K562 (cell line): ENCODE measurements at regions not wholly inside any gene's neighbourhood (a gene's known extent, or its start where the extent isn't known, plus 50 kb on each side); places are given as distances from the start of the nearest gene placed in this dataset.

Source experiments
- ATAC-seq: fragments of 200-7000 bp; cut with Tn5 transposase; 3 replicates; pipeline ENCODE4 v1.9.1; 2020; ENCODE audit warnings: moderate library complexity
- BruUV-seq: library from RNA; stranded (reverse); fragments of 400-500 nt; replicated peaks from 2 replicates; lab custom pipeline; 2021; lab: Mats Ljungman, UMichigan
- CTCF ChIA-PET: fragments of 300-600 bp; formaldehyde crosslinking; extraction: SDS; loops from one replicate; lab custom pipeline; 2021; ENCODE audit warnings: low intra/inter-chr PET ratio; lab: Yijun Ruan, JAX
- POLR2A ChIA-PET: fragments of 300-600, 350-650 bp; sonication (Branson Sonifier 250); formaldehyde crosslinking; extraction: SDS; loops from one replicate; lab custom pipeline; 2021; ENCODE audit warnings: antibody characterized with exemption, inconsistent platforms; lab: Yijun Ruan, JAX
- DNase-seq, 4 experiments: peaks; one replicate each; pipeline versions ENCODE4 v3.0.0 to v3.0.0-alpha.2; 2011 to 2018; ENCODE audit warnings: low spot score in 3 of 4, mixed read lengths in 3 of 4; ENCODE audit errors: extremely low read depth in 1 of 4
- FAIRE-seq: peaks from 2 replicates; lab custom pipeline; 2011; peaks lifted over from hg19 to GRCh38; lab: Jason Lieb, UNC
- H2AFZ ChIP-seq: 2 replicates; pipeline ENCODE4 v1.6.0; 2011; ENCODE audit warnings: low read depth, low read length, control low read depth, inconsistent platforms
- H3K27ac ChIP-seq: fragments of 200-600 bp; 3 replicates; pipeline ENCODE4 v1.8.0; 2011; ENCODE audit warnings: low read depth, mild to moderate bottlenecking, control low read depth, inconsistent platforms, low read length, moderate library complexity, mixed read lengths; ENCODE audit errors: extremely low read depth
- H3K27me3 ChIP-seq, 2 experiments: fragments of 300-600 bp in 1 of 2; 2 replicates in 1 of 2; 3 replicates in 1 of 2; pipeline versions ENCODE4 v1.6.0 to v1.8.0; 2011; ENCODE audit warnings: inconsistent platforms in 2 of 2, low read length in 2 of 2, mild to moderate bottlenecking in 1 of 2, mixed read lengths in 1 of 2, moderate library complexity in 1 of 2; ENCODE audit not compliant: control insufficient read depth in 2 of 2, insufficient read depth in 2 of 2
- H3K36me3 ChIP-seq: fragments of 300-600 bp; 3 replicates; pipeline ENCODE4 v1.8.0; 2011; ENCODE audit warnings: mild to moderate bottlenecking, low read length, inconsistent platforms; ENCODE audit not compliant: control insufficient read depth, insufficient read depth
- H3K4me1 ChIP-seq, 2 experiments: fragments of 200-600 bp in 1 of 2; replicated peaks in 1 of 2; 2 replicates in 1 of 2; 3 replicates in 1 of 2; pipeline versions ENCODE4 v1.5.1 to v1.8.0; 2011; ENCODE audit warnings: inconsistent platforms in 2 of 2, low read length in 2 of 2, mild to moderate bottlenecking in 1 of 2, mixed read lengths in 1 of 2, moderate library complexity in 1 of 2; ENCODE audit not compliant: control insufficient read depth in 2 of 2, insufficient read depth in 2 of 2
- H3K4me2 ChIP-seq: 2 replicates; pipeline ENCODE4 v1.6.1; 2011; ENCODE audit warnings: low read length, control low read depth, inconsistent platforms, mixed read lengths; ENCODE audit not compliant: insufficient read depth
- H3K4me3 ChIP-seq: fragments of 200-600 bp; sonication (generic), shearing (Covaris generic); 2 replicates; pipeline ENCODE4 v1.5.1; 2016; ENCODE audit warnings: control low read depth, inconsistent platforms
- H3K79me2 ChIP-seq: fragments of 200-600 bp; 3 replicates; pipeline ENCODE4 v1.8.0; 2011; ENCODE audit warnings: low read length, inconsistent platforms; ENCODE audit not compliant: control insufficient read depth, insufficient read depth
- H3K9ac ChIP-seq, 2 experiments: 2 replicates each; pipeline versions ENCODE4 v1.6.0 to v1.6.1; 2011; ENCODE audit warnings: low read depth in 2 of 2, low read length in 2 of 2, control low read depth in 1 of 2, inconsistent platforms in 1 of 2, mild to moderate bottlenecking in 1 of 2, mixed read lengths in 1 of 2; ENCODE audit not compliant: insufficient read depth in 1 of 2
- H3K9me1 ChIP-seq: one replicate; pipeline ENCODE4 v1.6.0; 2011; ENCODE audit warnings: inconsistent platforms, mild to moderate bottlenecking, low read length, moderate library complexity; ENCODE audit not compliant: control insufficient read depth, insufficient read depth
- H3K9me3 ChIP-seq: replicated peaks from 2 replicates; pipeline ENCODE4 v1.5.1; 2011; ENCODE audit warnings: low read depth, low read length, inconsistent platforms; ENCODE audit not compliant: control insufficient read depth, insufficient read depth
- H4K20me1 ChIP-seq: replicated peaks from 2 replicates; pipeline ENCODE4 v1.6.1; 2011; ENCODE audit warnings: low read length, inconsistent platforms, mixed read lengths; ENCODE audit not compliant: control insufficient read depth, insufficient read depth
- CXXC5 ChIP-seq: fragments of 250-450 bp; sonication (Bioruptor Pico); IDR thresholded peaks from 2 replicates; pipeline ENCODE4 v1.8.0; 2022; ENCODE audit warnings: inconsistent platforms, mild to moderate bottlenecking, moderate library complexity
- ZBTB34 ChIP-seq: fragments of 250-450 bp; sonication (Bioruptor Pico); IDR thresholded peaks from 2 replicates; pipeline ENCODE4 v1.8.0; 2021; ENCODE audit warnings: mild to moderate bottlenecking, moderate library complexity
- ZNF133 ChIP-seq: fragments of 250-450 bp; sonication (Bioruptor Pico); IDR thresholded peaks from 2 replicates; pipeline ENCODE4 v1.4.0; 2020; ENCODE audit warnings: mild to moderate bottlenecking
- ZNF407 ChIP-seq: fragments of 450-650 bp; IDR thresholded peaks from 2 replicates; pipeline ENCODE4 v1.6.1; 2016; ENCODE audit warnings: low read depth
- WGBS: fragments of 100-300 bp; shearing (Covaris generic); methylation state at CpG from one replicate; pipeline ENCODE4 v1.1.6; 2016; ENCODE audit warnings: low coverage, mixed read lengths; ENCODE audit not compliant: insufficient coverage; ENCODE audit errors: missing lambda C conversion rate; 5-methylcytosine and 5-hydroxymethylcytosine counted together
- in situ Hi-C: fragments of 300-500 bp; cut with MboI; formaldehyde crosslinking; loops from 4 replicates; pipeline ENCODE4 v1.15.0; 2018; ENCODE audit warnings: inconsistent platforms, mixed read lengths
- intact Hi-C: fragments of 100-400 bp; cut with micrococcal nuclease; formaldehyde crosslinking; loops from 2 replicates; pipeline ENCODE4 v1.14.2; 2022
- TF ChIP-seq, protein P1 (sequence below): fragments of 250-450 bp; sonication (Bioruptor Pico); IDR thresholded peaks from 2 replicates; pipeline ENCODE4 v1.4.0; 2020

GRCh38 chr4:101682946-101683345 is 107.6 kb upstream of the BANK1 start (continued):
- TF ChIP-seq ZNF407, result no peak
- no peak for TF ChIP-seq ZNF133 (CRISPR knock-in tag)

GRCh38 chr4:101678180-101678579 is 112.3 kb upstream of the BANK1 start:
- ChIA-PET POLR2A (no interaction called here), CTCF (no interaction called here)
- no peak for ATAC-seq
- H3K36me3 ChIP-seq, result no peaks in the 10 kb centered on the region
- no peak for FAIRE-seq
- BruUV-seq, result no TSS peak
- no peaks in the 10 kb centered on the region for H3K79me2 ChIP-seq
- H3K27me3 ChIP-seq, result no peaks in the 10 kb centered on the region
- no peak overlapping the region for H2AFZ ChIP-seq
- H3K9ac ChIP-seq, result no peak overlapping the region
- in situ Hi-C loops (no loop called here), intact Hi-C loops (no loop called here)
- 0% methylated on average over 3 of the region's 3 CpGs for WGBS
- H4K20me1 ChIP-seq, result no peaks in the 10 kb centered on the region
- no peaks in the 10 kb centered on the region for H3K9me3 ChIP-seq
- H3K9me1 ChIP-seq, result no peaks in the 10 kb centered on the region
- no peak for DNase-seq
- H3K27ac ChIP-seq, result no peak overlapping the region
- no peak overlapping the region for H3K4me2 ChIP-seq
- no peaks in the 10 kb centered on the region for H3K4me1 ChIP-seq
- no peak overlapping the region for H3K4me3 ChIP-seq
- TF ChIP-seq, protein P1, sequence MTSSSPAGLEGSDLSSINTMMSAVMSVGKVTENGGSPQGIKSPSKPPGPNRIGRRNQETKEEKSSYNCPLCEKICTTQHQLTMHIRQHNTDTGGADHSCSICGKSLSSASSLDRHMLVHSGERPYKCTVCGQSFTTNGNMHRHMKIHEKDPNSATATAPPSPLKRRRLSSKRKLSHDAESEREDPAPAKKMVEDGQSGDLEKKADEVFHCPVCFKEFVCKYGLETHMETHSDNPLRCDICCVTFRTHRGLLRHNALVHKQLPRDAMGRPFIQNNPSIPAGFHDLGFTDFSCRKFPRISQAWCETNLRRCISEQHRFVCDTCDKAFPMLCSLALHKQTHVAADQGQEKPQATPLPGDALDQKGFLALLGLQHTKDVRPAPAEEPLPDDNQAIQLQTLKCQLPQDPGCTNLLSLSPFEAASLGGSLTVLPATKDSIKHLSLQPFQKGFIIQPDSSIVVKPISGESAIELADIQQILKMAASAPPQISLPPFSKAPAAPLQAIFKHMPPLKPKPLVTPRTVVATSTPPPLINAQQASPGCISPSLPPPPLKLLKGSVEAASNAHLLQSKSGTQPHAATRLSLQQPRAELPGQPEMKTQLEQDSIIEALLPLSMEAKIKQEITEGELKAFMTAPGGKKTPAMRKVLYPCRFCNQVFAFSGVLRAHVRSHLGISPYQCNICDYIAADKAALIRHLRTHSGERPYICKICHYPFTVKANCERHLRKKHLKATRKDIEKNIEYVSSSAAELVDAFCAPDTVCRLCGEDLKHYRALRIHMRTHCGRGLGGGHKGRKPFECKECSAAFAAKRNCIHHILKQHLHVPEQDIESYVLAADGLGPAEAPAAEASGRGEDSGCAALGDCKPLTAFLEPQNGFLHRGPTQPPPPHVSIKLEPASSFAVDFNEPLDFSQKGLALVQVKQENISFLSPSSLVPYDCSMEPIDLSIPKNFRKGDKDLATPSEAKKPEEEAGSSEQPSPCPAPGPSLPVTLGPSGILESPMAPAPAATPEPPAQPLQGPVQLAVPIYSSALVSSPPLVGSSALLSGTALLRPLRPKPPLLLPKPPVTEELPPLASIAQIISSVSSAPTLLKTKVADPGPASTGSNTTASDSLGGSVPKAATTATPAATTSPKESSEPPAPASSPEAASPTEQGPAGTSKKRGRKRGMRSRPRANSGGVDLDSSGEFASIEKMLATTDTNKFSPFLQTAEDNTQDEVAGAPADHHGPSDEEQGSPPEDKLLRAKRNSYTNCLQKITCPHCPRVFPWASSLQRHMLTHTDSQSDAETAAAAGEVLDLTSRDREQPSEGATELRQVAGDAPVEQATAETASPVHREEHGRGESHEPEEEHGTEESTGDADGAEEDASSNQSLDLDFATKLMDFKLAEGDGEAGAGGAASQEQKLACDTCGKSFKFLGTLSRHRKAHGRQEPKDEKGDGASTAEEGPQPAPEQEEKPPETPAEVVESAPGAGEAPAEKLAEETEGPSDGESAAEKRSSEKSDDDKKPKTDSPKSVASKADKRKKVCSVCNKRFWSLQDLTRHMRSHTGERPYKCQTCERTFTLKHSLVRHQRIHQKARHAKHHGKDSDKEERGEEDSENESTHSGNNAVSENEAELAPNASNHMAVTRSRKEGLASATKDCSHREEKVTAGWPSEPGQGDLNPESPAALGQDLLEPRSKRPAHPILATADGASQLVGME, result no peak
- TF ChIP-seq ZBTB34 (CRISPR knock-in tag), result no peak
- no peak for TF ChIP-seq CXXC5
